ENCODE measurements at regions not wholly inside any gene's neighbourhood (a gene's known extent, or its start where the extent isn't known, plus 50 kb on each side); places are given as distances from the start of the nearest gene placed in this dataset.

DNA sequence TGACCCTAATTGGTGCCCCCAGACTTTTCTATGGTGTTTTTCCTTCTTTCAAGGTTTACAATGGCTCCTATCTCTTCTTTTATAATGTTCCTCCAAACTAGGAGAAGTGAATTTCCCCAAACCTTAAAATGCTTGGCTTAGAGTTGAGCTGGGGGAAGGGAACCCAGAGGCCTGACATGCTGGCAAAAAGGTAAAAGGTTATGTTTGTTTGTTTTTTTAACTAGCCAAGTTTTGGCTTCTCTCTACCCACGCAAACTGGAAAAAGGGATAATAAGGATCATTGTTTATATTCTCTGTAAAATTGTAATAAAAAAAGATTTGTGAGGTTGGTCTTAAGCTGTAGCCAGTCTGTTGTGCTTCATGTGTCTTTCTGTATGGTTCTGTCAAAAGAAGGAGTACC lies 477.0 kb downstream of the IPMK start:
- Histone ChIP-seq H3K36me3 (replicated peaks) (no peaks in the 10 kb centered on the region), H3K27ac (no peak overlapping the region), H3K27me3 (replicated peaks) (no peaks in the 10 kb centered on the region), H3K4me3 (ENCODE audit: low read depth, low read length) (no peak overlapping the region)
- no peak for DNase-seq
- TF ChIP-seq, protein P1, sequence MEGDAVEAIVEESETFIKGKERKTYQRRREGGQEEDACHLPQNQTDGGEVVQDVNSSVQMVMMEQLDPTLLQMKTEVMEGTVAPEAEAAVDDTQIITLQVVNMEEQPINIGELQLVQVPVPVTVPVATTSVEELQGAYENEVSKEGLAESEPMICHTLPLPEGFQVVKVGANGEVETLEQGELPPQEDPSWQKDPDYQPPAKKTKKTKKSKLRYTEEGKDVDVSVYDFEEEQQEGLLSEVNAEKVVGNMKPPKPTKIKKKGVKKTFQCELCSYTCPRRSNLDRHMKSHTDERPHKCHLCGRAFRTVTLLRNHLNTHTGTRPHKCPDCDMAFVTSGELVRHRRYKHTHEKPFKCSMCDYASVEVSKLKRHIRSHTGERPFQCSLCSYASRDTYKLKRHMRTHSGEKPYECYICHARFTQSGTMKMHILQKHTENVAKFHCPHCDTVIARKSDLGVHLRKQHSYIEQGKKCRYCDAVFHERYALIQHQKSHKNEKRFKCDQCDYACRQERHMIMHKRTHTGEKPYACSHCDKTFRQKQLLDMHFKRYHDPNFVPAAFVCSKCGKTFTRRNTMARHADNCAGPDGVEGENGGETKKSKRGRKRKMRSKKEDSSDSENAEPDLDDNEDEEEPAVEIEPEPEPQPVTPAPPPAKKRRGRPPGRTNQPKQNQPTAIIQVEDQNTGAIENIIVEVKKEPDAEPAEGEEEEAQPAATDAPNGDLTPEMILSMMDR (IDR thresholded peaks at IDR 0.05; ENCODE audit: low read depth, low read length, missing control alignments) = no peak
- in situ Hi-C loops (cut with HindIII; ENCODE audit: low pct_ligation_motif_present, low sequenced_read_pairs) = no loop called here

DNA sequence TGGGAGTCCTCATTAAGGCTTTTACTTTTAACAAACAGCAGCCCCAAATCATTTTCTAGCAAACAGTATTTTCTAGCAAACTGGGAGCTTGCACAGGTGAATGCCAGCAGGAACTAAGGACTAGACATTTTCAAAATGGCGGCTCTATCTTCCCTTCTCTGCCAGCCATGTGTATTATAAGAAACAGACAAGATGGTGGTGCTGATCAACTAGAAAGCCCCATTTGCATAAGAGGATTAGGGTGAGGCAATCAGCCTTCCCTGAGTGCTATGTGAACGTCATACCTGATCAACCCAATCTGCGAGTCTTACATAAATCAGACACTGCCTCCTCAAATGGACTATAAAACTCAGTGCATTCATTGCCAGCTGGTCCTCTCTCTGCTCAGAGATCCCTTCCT lies 479.6 kb downstream of the IPMK start:
- TF ChIP-seq, protein P1 (IDR thresholded peaks at IDR 0.05; ENCODE audit: low read depth, low read length, missing control alignments) = no peak
- no peaks in the 10 kb centered on the region for H3K27me3 ChIP-seq (replicated peaks)
- in situ Hi-C loops (cut with HindIII; ENCODE audit: low pct_ligation_motif_present, low sequenced_read_pairs) = no loop called here
- no peak overlapping the region for H3K27ac ChIP-seq
- no peak overlapping the region for H3K4me3 ChIP-seq (ENCODE audit: low read depth, low read length)
- DNase-seq = no peak
- H3K36me3 ChIP-seq (replicated peaks) = no peaks in the 10 kb centered on the region

GRCh38 chr10:57786850-57787750 lies 480.6 kb downstream of the IPMK start:
- Histone ChIP-seq H3K4me3 (ENCODE audit: low read depth, low read length) (no peak overlapping the region), H3K27me3 (replicated peaks) (no peaks in the 10 kb centered on the region), H3K36me3 (replicated peaks) (no peaks in the 10 kb centered on the region), H3K27ac (no peak overlapping the region)
- TF ChIP-seq, protein P1 (IDR thresholded peaks at IDR 0.05; ENCODE audit: low read depth, low read length, missing control alignments) = no peak
- in situ Hi-C loops (cut with HindIII; ENCODE audit: low pct_ligation_motif_present, low sequenced_read_pairs) = no loop called here
- DNase-seq = no peak

- Histone ChIP-seq H3K27ac (no peak overlapping the region), H3K27me3 (replicated peaks) (no peaks in the 10 kb centered on the region), H3K36me3 (replicated peaks) (no peaks in the 10 kb centered on the region), H3K4me3 (ENCODE audit: low read depth, low read length) (no peak overlapping the region)
- TF ChIP-seq, protein P1 (IDR thresholded peaks at IDR 0.05; ENCODE audit: low read depth, low read length, missing control alignments) = no peak
- in situ Hi-C loops (cut with HindIII; ENCODE audit: low pct_ligation_motif_present, low sequenced_read_pairs) = no loop called here
- no peak for DNase-seq
Measured at GRCh38 chr10:57786331-57786730, 481.4 kb downstream of the IPMK start.

GRCh38 chr10:57785546-57785945 lies 482.1 kb downstream of the IPMK start:
- no peaks in the 10 kb centered on the region for H3K36me3 ChIP-seq (replicated peaks)
- TF ChIP-seq, protein P1 (IDR thresholded peaks at IDR 0.05; ENCODE audit: low read depth, low read length, missing control alignments) = no peak
- H3K4me3 ChIP-seq (ENCODE audit: low read depth, low read length) = no peak overlapping the region
- in situ Hi-C loops (cut with HindIII; ENCODE audit: low pct_ligation_motif_present, low sequenced_read_pairs) = no loop called here
- H3K27me3 ChIP-seq (replicated peaks) = no peaks in the 10 kb centered on the region
- no peak overlapping the region for H3K27ac ChIP-seq
- DNase-seq = no peak

All from brain microvascular endothelial cell (primary cell).